NCI-H2081 (cell line): ENCODE measurements at regions not wholly inside any gene's neighbourhood (a gene's known extent, or its start where the extent isn't known, plus 50 kb on each side); places are given as distances from the start of the nearest gene placed in this dataset.
A peak's percentile ranks its signal among the peaks of the same experiment; 100 is the strongest.

ENCODE experiments used
- DNase-seq, 2 experiments: peaks; one replicate each; lab custom pipeline; 2025; lab: John Stamatoyannopoulos, UW

GRCh38 chr2:136215908-136216472, 98.0 kb upstream of the CXCR4 start:
- DNase-seq = no peak

GRCh38 chr2:136215449-136215848, 97.5 kb upstream of the CXCR4 start:
- no peak for DNase-seq

GRCh38 chr2:136214307-136215200, 96.6 kb upstream of the CXCR4 start:
- DNase-seq = no peak

GRCh38 chr2:136213836-136214235, 95.9 kb upstream of the CXCR4 start:
- DNase-seq = no peak

- no peak for DNase-seq
Observed at GRCh38 chr2:136212426-136213378, 94.8 kb upstream of the CXCR4 start.

GRCh38 chr2:136211701-136212100, 93.8 kb upstream of the CXCR4 start:
- no peak for DNase-seq

- DNase-seq = no peak
Observed at GRCh38 chr2:136210822-136211221, 92.9 kb upstream of the CXCR4 start.

- DNase-seq = no peak
Observed at GRCh38 chr2:136210455-136210805, 92.5 kb upstream of the CXCR4 start.

GRCh38 chr2:136209561-136210454, 91.9 kb upstream of the CXCR4 start:
- no peak for DNase-seq

GRCh38 chr2:136208682-136209420, 90.9 kb upstream of the CXCR4 start:
- DNase-seq = no peak

- DNase-seq = no peak
Observed at GRCh38 chr2:136207665-136208064, 89.7 kb upstream of the CXCR4 start.

- no peak for DNase-seq
Observed at GRCh38 chr2:136207030-136207623, 89.2 kb upstream of the CXCR4 start.

GRCh38 chr2:136206613-136207012, 88.7 kb upstream of the CXCR4 start:
- DNase-seq = peak; percentile 35 to 80

- no peak for DNase-seq
Observed at GRCh38 chr2:136205615-136206014, 87.7 kb upstream of the CXCR4 start.

GRCh38 chr2:136204971-136205370, 87.0 kb upstream of the CXCR4 start:
- no peak for DNase-seq

- DNase-seq = no peak
Observed at GRCh38 chr2:136195226-136195625, 77.3 kb upstream of the CXCR4 start.

- peak in 1 of 2 experiments; percentile 30 for DNase-seq
Observed at GRCh38 chr2:136191041-136191440, 73.1 kb upstream of the CXCR4 start.

GRCh38 chr2:136189221-136189782, 71.4 kb upstream of the CXCR4 start:
- DNase-seq = no peak

GRCh38 chr2:136188086-136188485, 70.1 kb upstream of the CXCR4 start:
- DNase-seq = no peak
